ENCODE measurements at regions not wholly inside any gene's neighbourhood (a gene's known extent, or its start where the extent isn't known, plus 50 kb on each side); places are given as distances from the start of the nearest gene placed in this dataset.

DNA sequence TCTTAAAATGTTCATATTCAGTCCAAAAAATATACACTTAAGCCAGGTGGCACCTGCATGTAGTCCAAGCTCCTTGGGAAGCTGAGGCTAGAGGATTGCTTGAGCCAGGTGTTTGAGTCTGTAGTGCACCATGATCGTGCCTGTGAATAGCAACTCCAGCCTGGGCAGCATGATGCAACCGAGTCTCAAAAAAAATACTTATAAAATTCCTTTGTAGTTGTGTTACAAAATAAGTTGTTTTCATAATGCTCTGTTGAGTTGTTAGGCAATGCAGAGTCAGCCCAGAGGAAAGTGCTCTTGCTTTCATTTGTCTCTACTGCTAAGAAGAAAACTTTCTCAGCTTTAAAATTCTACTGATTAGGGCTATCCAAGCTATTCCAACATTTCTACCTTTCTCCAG, 442.8 kb upstream of the ARRDC4 start:
- Mint-ChIP-seq H3K4me1 (ENCODE audit: unreplicated experiment) (peaks cover 5% of the 10 kb centered on the region), H3K27ac (ENCODE audit: unreplicated experiment) (no peak overlapping the region), H3K4me3 (ENCODE audit: unreplicated experiment) (no peak overlapping the region), H3K27me3 (ENCODE audit: unreplicated experiment) (no peaks in the 10 kb centered on the region), H3K36me3 (ENCODE audit: unreplicated experiment) (no peaks in the 10 kb centered on the region), H3K9me3 (ENCODE audit: unreplicated experiment) (no peaks in the 10 kb centered on the region)
- DNase-seq (ENCODE audit: extremely low spot score, unreplicated experiment): no peak
- TF ChIP-seq, protein P1, sequence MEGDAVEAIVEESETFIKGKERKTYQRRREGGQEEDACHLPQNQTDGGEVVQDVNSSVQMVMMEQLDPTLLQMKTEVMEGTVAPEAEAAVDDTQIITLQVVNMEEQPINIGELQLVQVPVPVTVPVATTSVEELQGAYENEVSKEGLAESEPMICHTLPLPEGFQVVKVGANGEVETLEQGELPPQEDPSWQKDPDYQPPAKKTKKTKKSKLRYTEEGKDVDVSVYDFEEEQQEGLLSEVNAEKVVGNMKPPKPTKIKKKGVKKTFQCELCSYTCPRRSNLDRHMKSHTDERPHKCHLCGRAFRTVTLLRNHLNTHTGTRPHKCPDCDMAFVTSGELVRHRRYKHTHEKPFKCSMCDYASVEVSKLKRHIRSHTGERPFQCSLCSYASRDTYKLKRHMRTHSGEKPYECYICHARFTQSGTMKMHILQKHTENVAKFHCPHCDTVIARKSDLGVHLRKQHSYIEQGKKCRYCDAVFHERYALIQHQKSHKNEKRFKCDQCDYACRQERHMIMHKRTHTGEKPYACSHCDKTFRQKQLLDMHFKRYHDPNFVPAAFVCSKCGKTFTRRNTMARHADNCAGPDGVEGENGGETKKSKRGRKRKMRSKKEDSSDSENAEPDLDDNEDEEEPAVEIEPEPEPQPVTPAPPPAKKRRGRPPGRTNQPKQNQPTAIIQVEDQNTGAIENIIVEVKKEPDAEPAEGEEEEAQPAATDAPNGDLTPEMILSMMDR (IDR thresholded peaks at IDR 0.05): no peak

DNA sequence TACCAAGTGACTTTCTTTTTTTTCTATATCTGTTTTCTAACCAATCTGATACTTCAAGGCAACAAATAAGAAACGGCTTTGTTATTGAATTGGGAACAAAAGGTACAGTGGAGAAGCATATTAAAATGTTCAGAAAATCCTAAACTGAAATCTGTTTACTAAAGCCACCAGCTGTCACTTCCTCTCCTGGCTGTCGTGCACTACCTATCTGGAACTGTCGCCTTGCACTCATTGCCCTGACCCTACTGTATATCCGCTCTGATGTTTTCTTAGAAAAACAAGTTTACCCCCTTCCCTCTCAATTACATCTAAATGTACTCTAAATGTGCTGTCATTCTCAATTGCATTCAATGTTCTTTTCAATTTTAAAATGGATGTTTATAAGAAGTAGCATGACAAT, 439.8 kb upstream of the ARRDC4 start:
- Mint-ChIP-seq H3K4me3 (ENCODE audit: unreplicated experiment) (no peak overlapping the region), H3K9me3 (ENCODE audit: unreplicated experiment) (no peaks in the 10 kb centered on the region), H3K27me3 (ENCODE audit: unreplicated experiment) (no peaks in the 10 kb centered on the region), H3K4me1 (ENCODE audit: unreplicated experiment) (peaks cover 5% of the 10 kb centered on the region), H3K27ac (ENCODE audit: unreplicated experiment) (no peak overlapping the region), H3K36me3 (ENCODE audit: unreplicated experiment) (no peaks in the 10 kb centered on the region)
- TF ChIP-seq, protein P1 (IDR thresholded peaks at IDR 0.05): no peak
- no peak for DNase-seq (ENCODE audit: extremely low spot score, unreplicated experiment)

DNA sequence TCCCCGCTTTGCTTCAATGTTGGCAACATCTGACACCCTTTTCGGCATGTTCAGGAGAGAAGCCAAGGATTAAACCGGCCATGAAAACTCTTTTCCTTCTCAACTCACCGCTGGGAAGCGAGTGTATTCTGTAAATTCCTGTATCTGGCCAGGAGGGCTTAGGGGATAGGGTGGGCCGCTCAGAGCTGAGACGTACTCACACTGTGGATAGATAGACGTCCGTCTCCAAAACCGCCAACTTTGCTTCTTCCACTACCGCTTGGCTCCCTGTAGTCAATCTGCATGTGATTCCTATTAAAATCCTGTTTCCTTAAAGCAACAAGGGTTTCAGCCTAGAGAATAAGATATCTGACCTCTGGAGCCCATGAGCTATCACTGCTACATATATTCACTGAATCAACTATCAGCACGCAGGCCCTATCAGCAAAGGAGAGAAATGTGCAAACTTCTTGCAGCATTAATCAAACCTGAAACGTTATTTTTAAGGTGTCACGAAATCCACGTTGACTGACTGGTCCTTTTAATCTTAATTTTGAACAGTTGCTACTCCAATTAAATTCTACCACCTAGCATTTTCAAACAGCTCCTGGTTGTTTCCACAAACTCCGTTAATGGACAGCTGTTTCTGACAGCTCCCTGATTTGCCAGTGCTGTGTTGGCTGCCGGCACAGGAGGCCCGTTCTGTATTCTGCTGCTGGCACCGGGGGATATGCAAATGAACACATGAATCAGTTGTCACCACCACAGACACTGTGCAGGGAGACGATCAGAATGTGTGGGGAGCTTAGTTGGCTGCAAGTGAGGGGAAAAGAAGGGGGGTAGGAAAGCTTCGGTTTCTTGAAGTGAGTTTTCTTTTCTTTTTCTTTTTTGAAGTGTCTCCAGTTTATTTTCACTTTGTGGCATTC, 438.9 kb upstream of the ARRDC4 start:
- H3K9me3 Mint-ChIP-seq (ENCODE audit: unreplicated experiment): no peaks in the 10 kb centered on the region
- H3K36me3 Mint-ChIP-seq (ENCODE audit: unreplicated experiment): no peaks in the 10 kb centered on the region
- peaks cover 5% of the 10 kb centered on the region for H3K4me1 Mint-ChIP-seq (ENCODE audit: unreplicated experiment)
- no peaks in the 10 kb centered on the region for H3K27me3 Mint-ChIP-seq (ENCODE audit: unreplicated experiment)
- DNase-seq (ENCODE audit: extremely low spot score, unreplicated experiment): no peak
- TF ChIP-seq, protein P1 (IDR thresholded peaks at IDR 0.05): no peak
- H3K27ac Mint-ChIP-seq (ENCODE audit: unreplicated experiment): no peak overlapping the region
- peak overlapping the region; percentile 53 for H3K4me3 Mint-ChIP-seq (ENCODE audit: unreplicated experiment)

DNA sequence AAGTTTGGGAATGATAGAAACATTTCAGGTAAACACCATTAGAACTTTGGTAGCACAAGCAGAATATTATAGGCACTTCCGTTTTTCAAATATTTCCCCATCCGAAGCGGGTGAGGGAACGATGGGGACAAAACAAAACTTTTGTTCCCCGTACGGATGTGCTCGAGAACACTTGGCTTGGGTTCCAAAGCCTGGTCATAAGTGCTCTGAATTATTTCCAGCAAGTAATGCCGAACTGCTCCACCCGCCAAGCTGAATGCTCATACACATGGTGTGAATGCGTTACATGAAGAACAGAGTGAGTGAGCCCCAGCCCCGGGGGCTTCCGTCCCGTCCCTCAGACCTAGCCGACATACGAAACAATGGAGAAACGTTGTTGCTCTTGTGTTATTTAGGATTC, 438.2 kb upstream of the ARRDC4 start:
- Mint-ChIP-seq H3K27ac (ENCODE audit: unreplicated experiment) (no peak overlapping the region), H3K9me3 (ENCODE audit: unreplicated experiment) (no peaks in the 10 kb centered on the region), H3K4me1 (ENCODE audit: unreplicated experiment) (peaks cover 5% of the 10 kb centered on the region), H3K4me3 (ENCODE audit: unreplicated experiment) (no peak overlapping the region), H3K36me3 (ENCODE audit: unreplicated experiment) (no peaks in the 10 kb centered on the region), H3K27me3 (ENCODE audit: unreplicated experiment) (no peaks in the 10 kb centered on the region)
- DNase-seq (ENCODE audit: extremely low spot score, unreplicated experiment): no peak
- TF ChIP-seq, protein P1 (IDR thresholded peaks at IDR 0.05): no peak

DNA sequence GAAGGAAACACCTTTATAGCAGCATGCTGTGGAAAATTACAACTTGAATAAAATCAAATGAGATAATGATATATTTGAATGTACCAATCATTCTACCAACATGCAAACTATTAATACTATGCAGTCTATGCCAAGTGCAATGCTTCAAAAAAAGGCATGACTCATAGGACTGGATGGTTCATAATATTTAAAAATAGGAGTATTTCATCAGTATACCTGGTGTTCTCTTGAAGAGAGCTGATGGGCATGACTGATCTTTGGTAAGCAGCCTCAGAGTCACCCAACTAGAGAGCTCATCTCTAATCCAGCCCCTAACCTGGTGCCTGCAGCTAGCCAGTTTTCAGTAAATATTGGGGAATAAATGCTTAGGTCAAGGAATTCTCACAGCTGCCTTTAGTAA, 434.7 kb upstream of the ARRDC4 start:
- Mint-ChIP-seq H3K4me1 (ENCODE audit: unreplicated experiment) (peaks cover 5% of the 10 kb centered on the region), H3K27ac (ENCODE audit: unreplicated experiment) (no peak overlapping the region), H3K9me3 (ENCODE audit: unreplicated experiment) (no peaks in the 10 kb centered on the region), H3K27me3 (ENCODE audit: unreplicated experiment) (peaks cover 2% of the 10 kb centered on the region), H3K4me3 (ENCODE audit: unreplicated experiment) (no peak overlapping the region), H3K36me3 (ENCODE audit: unreplicated experiment) (no peaks in the 10 kb centered on the region)
- TF ChIP-seq, protein P1 (IDR thresholded peaks at IDR 0.05): no peak
- no peak for DNase-seq (ENCODE audit: extremely low spot score, unreplicated experiment)

Measured in osteocyte (in vitro differentiated cells).